GM19240 (cell line): ENCODE measurements at regions not wholly inside any gene's neighbourhood (a gene's known extent, or its start where the extent isn't known, plus 50 kb on each side); places are given as distances from the start of the nearest gene placed in this dataset.

Experiments
- DNase-seq: peaks from one replicate; pipeline ENCODE4 v3.0.0; 2011; ENCODE audit warnings: low spot score; ENCODE audit not compliant: insufficient read length

DNA sequence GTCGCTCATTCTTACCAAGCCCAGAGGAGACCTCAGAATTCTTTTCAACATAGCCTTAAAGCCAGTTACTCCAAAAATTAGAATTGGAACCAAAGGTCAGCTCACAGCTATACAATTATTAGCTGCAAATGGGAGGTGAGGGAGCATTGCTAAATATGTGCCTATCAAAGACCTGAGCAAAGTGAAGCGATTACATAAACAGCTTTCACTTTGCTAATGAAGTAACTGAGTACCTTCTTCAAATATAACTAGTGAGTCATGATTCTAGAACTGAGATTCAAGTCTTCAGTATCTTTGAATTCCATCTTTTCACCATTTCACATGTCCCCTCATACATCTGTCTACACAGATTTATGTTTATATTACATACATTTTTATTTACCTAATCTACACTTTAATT, 122.6 kb downstream of the P2RY1 start:
- no peak for DNase-seq

GRCh38 chr3:152959307-152959706, 124.4 kb downstream of the P2RY1 start:
- no peak for DNase-seq

GRCh38 chr3:152960684-152961083, 125.8 kb downstream of the P2RY1 start:
- DNase-seq: no peak

GRCh38 chr3:152961323-152961722, 126.4 kb downstream of the P2RY1 start:
- DNase-seq: peak; percentile 7

DNA sequence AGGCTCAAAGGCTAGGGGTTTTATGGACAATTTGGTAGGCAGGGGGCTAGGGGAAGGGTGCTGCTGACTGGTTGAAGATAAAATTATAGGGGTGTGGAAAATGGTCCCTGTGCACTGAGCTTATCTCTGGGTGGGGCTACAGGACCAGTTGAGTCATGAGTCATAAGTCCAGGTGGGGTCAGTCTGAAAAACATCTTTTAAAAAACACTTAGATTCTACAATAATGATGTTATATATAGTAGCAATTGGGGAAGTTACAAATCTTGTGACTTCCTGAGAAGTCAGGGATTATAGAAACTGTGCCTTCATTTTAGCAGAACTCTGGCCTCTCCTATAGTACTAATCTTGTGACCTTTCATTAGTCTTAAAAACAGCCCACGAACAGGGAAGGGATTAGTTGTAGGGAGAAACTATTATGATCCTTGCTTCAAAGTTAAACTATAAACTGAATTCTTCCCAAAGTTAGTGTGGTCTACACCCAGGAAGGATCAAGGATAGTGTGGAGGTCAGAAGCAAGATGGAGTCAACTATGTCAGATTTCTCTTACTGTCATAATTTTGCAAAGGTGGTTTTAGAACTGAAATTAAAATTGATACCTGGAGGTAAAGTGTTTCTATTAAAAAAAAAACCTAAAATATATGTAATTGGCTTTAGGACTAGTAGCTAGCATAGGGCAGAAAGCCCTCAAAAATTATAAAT, 130.1 kb downstream of the P2RY1 start:
- DNase-seq: no peak

DNA sequence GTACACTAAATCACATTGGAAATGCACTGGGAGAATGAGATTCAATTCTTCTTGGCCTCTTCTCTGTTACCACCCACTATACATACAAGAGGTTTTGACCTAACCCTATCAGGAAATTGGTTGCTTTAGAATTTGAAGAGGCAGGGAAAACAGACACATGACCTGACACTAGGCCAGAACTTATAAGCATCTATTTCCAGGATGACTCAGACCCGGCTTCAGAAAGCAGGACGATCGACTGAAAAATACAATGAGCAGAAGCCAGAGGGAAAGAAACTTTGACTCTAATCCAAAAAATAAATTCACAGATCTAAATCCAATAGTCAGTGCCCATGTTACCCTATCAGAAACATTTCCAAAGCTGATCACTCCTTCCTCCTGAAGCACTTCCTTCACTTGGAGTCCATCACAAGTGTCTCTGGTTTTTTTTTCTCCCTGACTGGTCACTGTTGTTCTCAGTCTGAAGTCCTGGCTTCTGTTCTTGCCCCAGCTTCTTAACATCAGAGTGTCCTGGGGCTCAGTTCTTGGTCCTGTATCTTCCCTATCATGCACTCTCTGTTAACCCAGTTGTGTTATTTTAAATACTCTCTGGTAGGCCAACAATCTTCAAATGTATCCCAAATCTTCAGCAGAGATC, 133.6 kb downstream of the P2RY1 start:
- DNase-seq: no peak

GRCh38 chr3:152969557-152970300, 134.8 kb downstream of the P2RY1 start:
- no peak for DNase-seq

GRCh38 chr3:152970851-152971250, 135.9 kb downstream of the P2RY1 start:
- no peak for DNase-seq

- DNase-seq: no peak
Observed at GRCh38 chr3:152971880-152972279, 136.9 kb downstream of the P2RY1 start.

GRCh38 chr3:152973575-152973974, 138.6 kb downstream of the P2RY1 start:
- DNase-seq: no peak

DNA sequence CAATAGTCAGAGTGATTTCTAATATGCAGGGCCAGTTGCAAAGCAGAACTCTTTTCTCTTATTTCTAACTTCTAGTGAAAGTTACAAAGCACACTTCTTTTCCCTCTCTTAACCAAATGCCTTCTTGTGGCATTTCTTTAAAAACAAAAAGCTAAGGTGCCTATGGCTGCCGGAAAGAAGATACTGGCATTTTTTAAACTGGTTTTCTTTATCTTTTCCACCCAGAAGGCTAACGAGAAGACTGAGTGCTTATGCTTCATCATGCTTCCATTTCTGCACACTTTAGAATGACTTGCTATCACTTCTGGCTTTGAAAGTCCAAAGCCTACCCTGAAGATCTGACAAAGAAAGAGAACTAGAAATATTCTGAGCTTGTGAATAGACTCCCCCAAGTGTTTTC, 141.3 kb downstream of the P2RY1 start:
- no peak for DNase-seq

DNA sequence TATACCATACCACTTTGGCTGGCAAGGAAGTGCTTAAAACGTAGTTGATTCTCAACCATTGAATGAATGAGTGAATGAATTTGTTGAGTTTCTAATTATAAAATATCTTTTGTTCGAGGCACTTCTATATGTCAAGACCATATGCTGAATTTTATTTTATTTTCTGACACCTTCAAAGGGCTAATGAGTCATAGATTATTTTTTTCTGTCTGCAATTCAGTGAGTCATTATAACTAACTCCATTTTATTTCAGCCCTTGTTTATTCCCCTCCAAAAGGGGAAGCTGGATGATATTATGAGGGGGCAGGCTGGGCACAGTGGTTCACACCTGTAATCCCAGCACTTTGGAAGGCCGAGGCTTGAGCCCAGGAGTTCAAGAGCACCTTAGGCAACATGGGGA, 142.4 kb downstream of the P2RY1 start:
- no peak for DNase-seq

GRCh38 chr3:152978152-152978551, 143.2 kb downstream of the P2RY1 start:
- DNase-seq: no peak

- DNase-seq: no peak
Observed at GRCh38 chr3:152997526-152997925, 162.6 kb downstream of the P2RY1 start.

GRCh38 chr3:152998591-152998990, 163.4 kb upstream of the RAP2B start:
- no peak for DNase-seq

GRCh38 chr3:153000325-153000724, 161.7 kb upstream of the RAP2B start:
- no peak for DNase-seq

DNA sequence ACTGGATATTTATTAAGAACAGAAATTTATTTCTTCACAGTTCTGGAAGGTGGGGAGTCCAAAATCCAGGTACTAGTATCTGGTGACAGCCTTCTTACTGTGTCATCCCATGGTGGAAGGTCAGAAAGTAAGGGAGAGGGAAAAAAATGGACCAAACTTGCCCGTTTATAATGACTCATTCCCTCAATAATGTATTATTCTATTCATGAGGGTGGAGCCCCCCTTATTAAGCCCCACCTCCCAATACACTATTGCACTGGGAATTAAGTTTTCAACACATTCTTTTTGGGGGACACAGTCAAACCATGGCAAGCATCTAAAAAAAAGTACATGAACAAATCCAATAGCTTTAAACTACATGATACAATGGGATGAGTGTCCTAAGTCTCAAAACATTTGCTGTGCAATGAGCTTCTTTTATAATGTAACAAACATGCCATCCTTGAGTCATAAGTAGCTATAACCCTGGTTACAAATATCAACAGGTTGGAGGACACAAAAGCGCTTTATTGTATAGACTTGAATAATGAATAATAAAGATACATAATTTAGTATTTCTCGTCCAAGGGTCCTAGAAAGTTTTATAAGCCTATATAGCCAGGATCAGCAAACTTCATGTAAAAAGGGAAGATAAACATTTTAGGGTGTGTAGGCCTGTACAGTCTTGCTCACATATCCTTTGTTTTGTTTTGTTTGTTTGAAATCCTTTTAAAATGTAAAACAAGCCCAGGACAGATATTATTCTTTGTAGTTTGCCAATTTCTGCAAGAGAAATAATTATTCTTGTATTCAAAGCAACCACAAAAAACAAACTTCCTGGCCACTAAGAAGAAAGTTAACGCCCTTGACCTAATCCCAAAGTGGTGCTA, 160.6 kb upstream of the RAP2B start:
- DNase-seq: no peak

DNA sequence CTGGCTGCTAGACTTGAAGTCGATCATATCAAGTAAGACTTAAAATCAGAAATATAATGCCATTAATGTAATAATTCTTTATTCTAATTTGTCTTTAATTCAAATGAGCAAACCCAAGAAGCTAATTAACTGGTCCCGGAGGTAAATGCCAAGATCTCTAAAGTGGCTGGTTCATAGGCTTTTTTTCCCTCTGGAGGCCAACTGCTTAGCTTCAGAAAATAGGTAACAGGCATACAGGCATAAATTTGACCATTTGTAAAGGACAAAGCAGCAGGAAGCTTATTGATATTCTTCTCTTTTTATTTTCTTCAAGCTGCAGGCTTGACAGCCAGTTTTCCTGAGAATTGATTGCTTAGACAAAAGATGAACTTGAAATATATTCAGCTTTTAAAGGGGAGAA, 158.6 kb upstream of the RAP2B start:
- no peak for DNase-seq

DNA sequence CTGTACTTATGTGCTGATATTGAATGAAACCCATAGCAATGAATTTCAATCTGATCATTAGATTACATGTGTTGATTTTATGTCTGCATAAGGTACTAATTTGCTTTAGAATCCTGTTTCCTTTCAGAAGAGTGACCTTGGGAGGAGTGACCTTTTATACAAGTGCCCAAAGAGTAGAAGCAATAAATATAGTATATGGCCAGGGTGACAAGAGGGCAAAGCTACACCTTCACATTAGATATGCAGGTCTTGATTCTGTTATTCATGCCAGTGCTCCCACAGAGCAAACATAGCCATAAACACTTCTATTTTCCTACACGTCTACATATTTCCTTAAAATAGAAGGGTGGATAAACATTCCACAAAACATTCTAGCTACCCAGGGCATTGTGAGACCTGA, 158.2 kb upstream of the RAP2B start:
- DNase-seq: no peak

- DNase-seq: no peak
Observed at GRCh38 chr3:153008226-153008625, 153.8 kb upstream of the RAP2B start.

DNA sequence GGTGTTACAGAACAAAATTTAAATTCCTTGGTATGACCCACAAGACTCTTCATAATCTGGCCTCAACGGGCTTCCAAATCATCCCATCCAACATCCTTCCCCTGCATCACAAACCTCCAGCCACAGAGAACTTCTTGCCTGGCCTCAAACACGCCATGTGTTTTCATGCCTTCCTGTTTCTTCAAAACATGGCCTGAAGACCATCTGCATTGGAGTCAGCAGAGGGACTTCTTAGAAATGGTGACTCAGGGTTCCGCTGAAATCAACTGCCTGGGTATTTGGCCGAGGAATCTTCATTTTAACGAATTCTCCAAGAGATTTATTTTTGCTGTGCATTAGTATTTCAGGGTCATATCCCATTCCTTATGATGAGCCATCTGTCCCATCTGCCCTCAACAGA, 138.1 kb upstream of the RAP2B start:
- no peak for DNase-seq

DNA sequence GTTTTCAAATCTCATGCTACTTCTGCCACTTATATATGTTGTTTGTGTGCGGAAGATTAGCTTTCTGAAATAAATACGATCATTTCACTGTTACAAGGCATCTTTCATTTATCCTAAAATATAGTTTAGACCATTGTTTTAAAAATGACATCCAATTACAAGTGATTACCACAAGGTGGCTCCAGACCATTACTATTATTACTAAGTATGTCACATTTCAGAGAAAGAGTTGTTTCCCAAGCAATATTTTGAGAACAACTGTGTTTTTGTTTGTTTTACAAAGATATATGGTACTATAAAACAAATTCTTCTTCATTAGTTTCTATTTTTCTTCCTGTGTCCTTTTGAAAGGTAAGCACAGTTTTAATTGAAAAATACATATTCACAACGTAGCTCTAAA, 136.0 kb upstream of the RAP2B start:
- no peak for DNase-seq
